Neuronal stem cell (in vitro differentiated cells): ENCODE measurements at regions not wholly inside any gene's neighbourhood (a gene's known extent, or its start where the extent isn't known, plus 50 kb on each side); places are given as distances from the start of the nearest gene placed in this dataset.

ENCODE experiments used
- DNase-seq: peaks from one replicate; pipeline ENCODE4 v3.0.0-alpha.2; 2013; ENCODE audit warnings: low spot score
- H2AFZ ChIP-seq: one replicate; pipeline ENCODE4 v1.6.1; 2013; ENCODE audit warnings: mild to moderate bottlenecking, low read length, inconsistent platforms
- H2AK5ac ChIP-seq: 2 replicates; pipeline ENCODE4 v1.6.1; 2013; ENCODE audit warnings: low read depth, mild to moderate bottlenecking, inconsistent platforms, low read length, moderate library complexity, mixed read lengths
- H2BK120ac ChIP-seq: 2 replicates; pipeline ENCODE4 v1.6.1; 2013; ENCODE audit warnings: low read depth, mild to moderate bottlenecking, inconsistent platforms, low read length, moderate library complexity, mixed read lengths
- H2BK12ac ChIP-seq: one replicate; pipeline ENCODE4 v1.6.1; 2013; ENCODE audit warnings: low read length, inconsistent platforms
- H2BK15ac ChIP-seq: 2 replicates; pipeline ENCODE4 v1.6.1; 2013; ENCODE audit warnings: mild to moderate bottlenecking, low read length, inconsistent platforms, mixed read lengths
- H2BK5ac ChIP-seq: one replicate; pipeline ENCODE4 v1.6.1; 2013; ENCODE audit warnings: inconsistent platforms, mild to moderate bottlenecking, low read length, moderate library complexity
- H3K14ac ChIP-seq: one replicate; pipeline ENCODE4 v1.6.1; 2013; ENCODE audit warnings: low read length, inconsistent platforms
- H3K18ac ChIP-seq: 2 replicates; pipeline ENCODE4 v1.6.1; 2013; ENCODE audit warnings: low read length, inconsistent platforms
- H3K23ac ChIP-seq: 2 replicates; pipeline ENCODE4 v1.6.1; 2013; ENCODE audit warnings: low read depth, mild to moderate bottlenecking, mixed read lengths, low read length, inconsistent platforms; ENCODE audit not compliant: poor library complexity
- H3K27ac ChIP-seq: replicated peaks from 3 replicates; pipeline ENCODE4 v1.5.1; 2013; ENCODE audit warnings: low read length, inconsistent platforms
- H3K27me3 ChIP-seq, 3 experiments: 2 replicates each; pipeline ENCODE4 v1.6.1; 2013; ENCODE audit warnings: low read length in 3 of 3, mild to moderate bottlenecking in 2 of 3, inconsistent platforms in 1 of 3, low read depth in 1 of 3, mixed read lengths in 1 of 3, moderate library complexity in 1 of 3; ENCODE audit not compliant: control insufficient read depth in 3 of 3, insufficient read depth in 3 of 3
- H3K36me3 ChIP-seq, 2 donors: replicated peaks in 1 of 2; 2 replicates each; pipeline ENCODE4 v1.6.1; 2013; ENCODE audit warnings: low read length in 2 of 2; ENCODE audit not compliant: control insufficient read depth in 2 of 2, insufficient read depth in 2 of 2
- H3K4ac ChIP-seq: 2 replicates; pipeline ENCODE4 v1.6.1; 2013; ENCODE audit warnings: inconsistent platforms, mild to moderate bottlenecking, low read length, moderate library complexity
- H3K4me1 ChIP-seq, 2 donors: 1 replicate in 1 of 2; 2 replicates in 1 of 2; pipeline ENCODE4 v1.6.1; 2013; ENCODE audit warnings: low read length in 2 of 2, low read depth in 1 of 2; ENCODE audit not compliant: control insufficient read depth in 2 of 2, insufficient read depth in 1 of 2
- H3K4me2 ChIP-seq: one replicate; pipeline ENCODE4 v1.6.1; 2013; ENCODE audit warnings: mild to moderate bottlenecking, low read length, inconsistent platforms; ENCODE audit not compliant: insufficient read depth, poor library complexity, severe bottlenecking
- H3K4me3 ChIP-seq, 2 donors: 2 replicates each; pipeline ENCODE4 v1.5.1; 2013; ENCODE audit warnings: low read length in 2 of 2, mild to moderate bottlenecking in 2 of 2, inconsistent platforms in 1 of 2, moderate library complexity in 1 of 2
- H3K79me1 ChIP-seq: one replicate; pipeline ENCODE4 v1.6.1; 2013; ENCODE audit warnings: low read depth, mild to moderate bottlenecking, inconsistent platforms, low read length, moderate library complexity
- H3K9ac ChIP-seq: one replicate; pipeline ENCODE4 v1.6.1; 2013; ENCODE audit warnings: mild to moderate bottlenecking, low read depth, low read length, inconsistent platforms; ENCODE audit not compliant: poor library complexity
- H3K9me3 ChIP-seq, 2 donors: replicated peaks in 1 of 2; 2 replicates each; pipeline versions ENCODE3 to v1.6.1; 2013; ENCODE audit warnings: low read length in 2 of 2, mild to moderate bottlenecking in 2 of 2, inconsistent platforms in 1 of 2, low read depth in 1 of 2, mixed read lengths in 1 of 2, moderate library complexity in 1 of 2; ENCODE audit not compliant: control insufficient read depth in 2 of 2, insufficient read depth in 1 of 2
- H4K8ac ChIP-seq: one replicate; pipeline ENCODE4 v1.6.1; 2013; ENCODE audit warnings: low read depth, mild to moderate bottlenecking, inconsistent platforms, low read length, moderate library complexity
- H4K91ac ChIP-seq: one replicate; pipeline ENCODE4 v1.6.1; 2013; ENCODE audit warnings: low read length, low read depth, mild to moderate bottlenecking, inconsistent platforms; ENCODE audit not compliant: poor library complexity
- WGBS, 2 donors: extraction: QIAGEN DNeasy Blood & Tissue Kit; methylation state at CpG; one replicate each; pipeline ENCODE4 v1.1.7; 2013; ENCODE audit warnings: missing lambda C conversion rate in 2 of 2, mixed read lengths in 1 of 2; ENCODE audit not compliant: insufficient read length in 2 of 2, insufficient replicate concordance in 1 of 2; ENCODE audit errors: extremely low coverage in 2 of 2; 5-methylcytosine and 5-hydroxymethylcytosine counted together

DNA sequence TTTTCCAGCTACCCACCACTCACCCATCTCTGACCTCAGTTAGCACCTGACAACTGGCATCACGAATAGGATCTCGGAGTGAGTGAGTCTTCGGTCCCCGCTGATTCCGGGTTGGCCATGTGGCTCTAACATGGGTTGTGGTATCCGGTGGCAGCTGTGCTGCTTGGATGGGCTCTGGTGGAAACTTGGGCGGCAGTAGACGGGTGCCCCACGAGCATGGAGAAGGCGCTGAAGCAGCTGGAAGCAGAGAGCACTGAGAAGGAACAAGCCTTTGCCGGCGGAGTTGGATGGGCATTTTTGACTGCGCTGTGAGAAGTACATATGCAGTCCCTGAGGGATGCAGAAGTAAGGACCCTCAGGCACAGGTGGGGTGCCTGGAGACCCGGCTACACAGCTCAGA lies 1044.0 kb upstream of the ADGRL4 start:
- no peak overlapping the region for H3K18ac ChIP-seq
- H2BK12ac ChIP-seq, result no peak overlapping the region
- DNase-seq, result no peak
- H2BK5ac ChIP-seq, result no peak overlapping the region
- H2BK15ac ChIP-seq, result no peak overlapping the region
- H2AK5ac ChIP-seq, result no peak overlapping the region
- H3K14ac ChIP-seq, result no peak overlapping the region
- H3K9ac ChIP-seq, result no peak overlapping the region
- H3K27me3 ChIP-seq, result no peaks in the 10 kb centered on the region
- WGBS, 2 donors, result no CpG with 5 or more reads among the region's 14 CpGs
- H3K4me1 ChIP-seq, result no peaks in the 10 kb centered on the region
- no peak overlapping the region for H3K4me3 ChIP-seq
- H3K27ac ChIP-seq, result no peak overlapping the region
- no peak overlapping the region for H2AFZ ChIP-seq
- H3K4ac ChIP-seq, result no peak overlapping the region
- no peak overlapping the region for H3K23ac ChIP-seq
- no peaks in the 10 kb centered on the region for H3K79me1 ChIP-seq
- H4K91ac ChIP-seq, result no peak overlapping the region
- H3K36me3 ChIP-seq, result no peaks in the 10 kb centered on the region
- peaks cover 0 to 4% of the 10 kb centered on the region in 2 donors for H3K9me3 ChIP-seq
- no peak overlapping the region for H4K8ac ChIP-seq
- no peak overlapping the region for H2BK120ac ChIP-seq
- H3K4me2 ChIP-seq, result no peak overlapping the region

GRCh38 chr1:80050085-80050484 lies 1043.6 kb upstream of the ADGRL4 start:
- Histone ChIP-seq H3K9ac (no peak overlapping the region), H3K9me3 (peaks cover 0 to 4% of the 10 kb centered on the region in 2 donors), H3K4me3 (no peak overlapping the region), H2BK12ac (no peak overlapping the region), H3K18ac (no peak overlapping the region), H3K4me2 (no peak overlapping the region), H3K27me3 (no peaks in the 10 kb centered on the region), H3K14ac (no peak overlapping the region), H2BK120ac (no peak overlapping the region), H3K36me3 (no peaks in the 10 kb centered on the region), H4K91ac (no peak overlapping the region), H2BK5ac (no peak overlapping the region), H2AK5ac (no peak overlapping the region), H2AFZ (no peak overlapping the region), H4K8ac (no peak overlapping the region), H3K27ac (no peak overlapping the region), H2BK15ac (no peak overlapping the region), H3K4ac (no peak overlapping the region), H3K79me1 (no peaks in the 10 kb centered on the region), H3K23ac (no peak overlapping the region), H3K4me1 (no peaks in the 10 kb centered on the region)
- no peak for DNase-seq
- no CpG with 5 or more reads among the region's 15 CpGs for WGBS, 2 donors

DNA sequence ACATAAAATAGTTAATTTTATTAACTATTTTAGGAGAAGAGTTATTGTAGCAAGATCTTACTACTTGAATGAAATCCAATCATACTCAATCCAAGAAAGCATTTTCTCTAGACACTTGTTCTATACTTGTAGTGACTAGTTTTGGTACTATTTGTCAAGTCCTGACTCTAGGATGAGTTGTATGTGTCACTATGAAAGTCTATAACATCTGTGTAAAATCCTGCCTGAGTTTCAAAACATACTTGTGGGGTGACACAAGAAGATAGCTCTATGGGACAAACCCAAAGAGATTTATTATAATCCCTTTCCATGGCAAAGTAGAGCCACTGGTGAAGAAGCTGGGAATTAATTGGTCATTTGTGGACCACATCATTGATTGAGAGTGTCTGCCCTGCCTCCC lies 1042.2 kb upstream of the ADGRL4 start:
- H3K36me3 ChIP-seq, result no peaks in the 10 kb centered on the region
- no peak overlapping the region for H3K14ac ChIP-seq
- H2BK120ac ChIP-seq, result no peak overlapping the region
- H3K4me2 ChIP-seq, result no peak overlapping the region
- no peaks in the 10 kb centered on the region for H3K4me1 ChIP-seq
- no peak overlapping the region for H3K23ac ChIP-seq
- H2BK5ac ChIP-seq, result no peak overlapping the region
- DNase-seq, result no peak
- H3K4ac ChIP-seq, result no peak overlapping the region
- no peak overlapping the region for H4K8ac ChIP-seq
- no peak overlapping the region for H4K91ac ChIP-seq
- no peak overlapping the region for H3K9ac ChIP-seq
- no peak overlapping the region for H3K18ac ChIP-seq
- H3K27me3 ChIP-seq, result no peaks in the 10 kb centered on the region
- no peak overlapping the region for H3K27ac ChIP-seq
- H3K79me1 ChIP-seq, result no peaks in the 10 kb centered on the region
- no peak overlapping the region for H2AK5ac ChIP-seq
- H2BK15ac ChIP-seq, result no peak overlapping the region
- no peak overlapping the region for H2AFZ ChIP-seq
- no peak overlapping the region for H3K4me3 ChIP-seq
- H3K9me3 ChIP-seq, result no peaks in the 10 kb centered on the region
- H2BK12ac ChIP-seq, result no peak overlapping the region

DNA sequence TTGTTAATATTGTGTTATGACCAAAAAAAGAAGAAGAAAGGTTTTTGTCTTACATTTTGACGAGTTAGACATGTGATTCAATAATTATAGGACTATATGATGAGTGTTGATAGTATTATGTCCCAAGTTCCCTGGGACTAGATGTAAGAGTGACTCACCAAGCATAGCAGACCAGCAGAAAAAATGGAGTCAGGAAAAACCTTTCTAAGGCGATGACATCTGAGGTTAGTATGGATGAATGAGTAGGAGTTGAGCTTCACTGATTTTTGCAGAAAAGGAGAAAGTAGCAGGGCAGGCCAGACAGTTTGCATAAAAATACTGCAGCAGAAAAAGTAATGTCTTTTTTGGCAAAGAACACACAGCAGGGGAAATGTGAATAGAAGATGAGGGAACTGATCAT lies 1041.3 kb upstream of the ADGRL4 start:
- H2BK5ac ChIP-seq, result no peak overlapping the region
- H2BK12ac ChIP-seq, result no peak overlapping the region
- H3K36me3 ChIP-seq, result no peaks in the 10 kb centered on the region
- H2BK120ac ChIP-seq, result no peak overlapping the region
- no peak overlapping the region for H4K91ac ChIP-seq
- H3K18ac ChIP-seq, result no peak overlapping the region
- no peaks in the 10 kb centered on the region for H3K4me1 ChIP-seq
- DNase-seq, result no peak
- no peak overlapping the region for H3K14ac ChIP-seq
- H3K9ac ChIP-seq, result no peak overlapping the region
- H2AFZ ChIP-seq, result no peak overlapping the region
- H4K8ac ChIP-seq, result no peak overlapping the region
- H3K79me1 ChIP-seq, result no peaks in the 10 kb centered on the region
- no peak overlapping the region for H3K4ac ChIP-seq
- no peak overlapping the region for H3K27ac ChIP-seq
- no peaks in the 10 kb centered on the region for H3K9me3 ChIP-seq
- WGBS, 2 donors, result no CpG with 5 or more reads among the region's 2 CpGs
- no peak overlapping the region for H3K23ac ChIP-seq
- H3K4me2 ChIP-seq, result no peak overlapping the region
- no peaks in the 10 kb centered on the region for H3K27me3 ChIP-seq
- H2BK15ac ChIP-seq, result no peak overlapping the region
- H3K4me3 ChIP-seq, result no peak overlapping the region
- H2AK5ac ChIP-seq, result no peak overlapping the region
